T-cell (primary cell): ENCODE measurements at regions not wholly inside any gene's neighbourhood (a gene's known extent, or its start where the extent isn't known, plus 50 kb on each side); places are given as distances from the start of the nearest gene placed in this dataset.

Experiments
- ATAC-seq, 4 experiments: fragments of 200-7000 bp in 3 of 4; fragments of 150-1000 bp in 1 of 4; cut with Tn5 transposase; replicated peaks in 1 of 4; 1 replicate in 3 of 4; 2 replicates in 1 of 4; pipeline ENCODE4 v1.10.0; 2021; ENCODE audit warnings: moderate library complexity in 3 of 4, mild to moderate bottlenecking in 2 of 4, moderate number of reproducible peaks in 1 of 4
- CTCF ChIA-PET, 2 donors: fragments of 300-600 bp; sonication (Branson Sonifier 250); formaldehyde crosslinking; loops; one replicate each; lab custom pipeline; 2022; ENCODE audit warnings: antibody characterized with exemption in 2 of 2; lab: Charles Lee
- POLR2A ChIA-PET, 2 donors: fragments of 300-600 bp; sonication (Branson Sonifier 250); formaldehyde crosslinking; loops; one replicate each; lab custom pipeline; 2022; ENCODE audit warnings: antibody characterized with exemption in 2 of 2; lab: Charles Lee
- DNase-seq, 35 experiments: peaks; one replicate each; pipeline versions ENCODE4 v3.0.0 to v3.0.0-alpha.2; 2013 to 2023
- H3K27ac ChIP-seq: one replicate; pipeline ENCODE4 v1.5.1; 2013; ENCODE audit warnings: low read length
- H3K27me3 ChIP-seq, 2 experiments: replicated peaks in 1 of 2; 1 replicate in 1 of 2; 2 replicates in 1 of 2; pipeline versions ENCODE4 v1.6.1 to v1.7.0; 2013; ENCODE audit warnings: low read length in 1 of 2, mixed read lengths in 1 of 2; ENCODE audit not compliant: control insufficient read depth in 2 of 2, insufficient read depth in 2 of 2; ENCODE audit errors: extremely low read depth in 1 of 2
- H3K36me3 ChIP-seq, 2 donors: 1 replicate in 1 of 2; 2 replicates in 1 of 2; pipeline versions ENCODE4 v1.6.1 to v1.7.0; 2013; ENCODE audit warnings: low read length in 1 of 2; ENCODE audit not compliant: control insufficient read depth in 2 of 2, insufficient read depth in 1 of 2; ENCODE audit errors: extremely low read depth in 1 of 2
- H3K4me1 ChIP-seq, 2 experiments: 1 replicate in 1 of 2; 2 replicates in 1 of 2; pipeline versions ENCODE4 v1.6.1 to v1.7.0; 2013; ENCODE audit warnings: low read length in 2 of 2, mixed read lengths in 1 of 2; ENCODE audit not compliant: insufficient read depth in 2 of 2, control insufficient read depth in 1 of 2; ENCODE audit errors: extremely low read depth in 1 of 2
- H3K4me3 ChIP-seq, 2 donors: 1 replicate in 1 of 2; 2 replicates in 1 of 2; pipeline versions ENCODE4 v1.5.1 to v1.7.0; 2013; ENCODE audit warnings: mild to moderate bottlenecking in 2 of 2, low read length in 1 of 2, moderate library complexity in 1 of 2; ENCODE audit not compliant: control insufficient read depth in 1 of 2; ENCODE audit errors: extremely low read depth in 1 of 2
- H3K9me3 ChIP-seq: 2 replicates; pipeline ENCODE4 v1.7.0; 2013
- H3K27ac Mint-ChIP-seq, 2 donors: one replicate each; pipeline ENCODE4 v1.8.0; 2020 to 2021; ENCODE audit warnings: mild to moderate bottlenecking in 2 of 2, mixed read lengths in 2 of 2
- H3K27me3 Mint-ChIP-seq, 2 donors: one replicate each; pipeline ENCODE4 v1.8.0; 2021 to 2022; ENCODE audit warnings: mixed read lengths in 2 of 2
- H3K36me3 Mint-ChIP-seq: one replicate; pipeline ENCODE4 v1.8.0; 2021; ENCODE audit warnings: mixed read lengths
- H3K4me1 Mint-ChIP-seq, 3 donors: one replicate each; pipeline ENCODE4 v1.8.0; 2020 to 2022; ENCODE audit warnings: mixed read lengths in 3 of 3, mild to moderate bottlenecking in 1 of 3
- H3K4me3 Mint-ChIP-seq, 3 donors: one replicate each; pipeline ENCODE4 v1.8.0; 2020 to 2022; ENCODE audit warnings: mild to moderate bottlenecking in 3 of 3, mixed read lengths in 3 of 3, moderate library complexity in 3 of 3
- H3K9me3 Mint-ChIP-seq, 3 donors: one replicate each; pipeline ENCODE4 v1.8.0; 2020 to 2022; ENCODE audit warnings: mixed read lengths in 3 of 3
- WGBS: methylation state at CpG from one replicate; pipeline ENCODE4 v1.1.5; 2013; ENCODE audit warnings: missing lambda C conversion rate; ENCODE audit not compliant: insufficient coverage; 5-methylcytosine and 5-hydroxymethylcytosine counted together

DNA sequence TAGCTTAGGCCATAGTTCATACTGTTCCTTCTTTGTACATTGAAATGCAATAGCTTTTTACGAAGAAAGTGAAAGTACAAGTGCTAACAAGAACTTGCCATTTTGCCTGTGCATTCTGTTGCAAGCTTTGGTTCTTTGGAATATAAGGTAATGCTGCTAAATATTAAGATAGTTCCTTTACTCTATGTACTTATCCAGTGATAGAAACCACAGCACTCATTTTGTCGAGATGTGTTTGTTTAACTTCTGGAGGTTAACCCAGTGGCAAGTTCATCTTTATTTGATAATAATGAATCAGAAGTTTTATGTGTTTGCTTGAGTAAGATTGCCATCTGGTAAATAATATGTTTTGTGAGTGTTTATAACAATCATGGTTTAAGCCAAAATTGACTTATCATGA is 373.1 kb upstream of the FANCL start:
- no peaks in the 10 kb centered on the region for H3K36me3 ChIP-seq
- no peak overlapping the region for H3K4me3 ChIP-seq
- DNase-seq (no peak), ATAC-seq (no peak)
- ChIA-PET POLR2A (interaction anchor here in 1 of 2 donors (0.7 kb wide), 1 partner anchor 573 kb away, joined by 3 read pairs; no protein-coding TSS in a partner anchor), CTCF (interaction anchor here in 1 of 2 donors (0.5 kb wide), 2 partner anchors 10 to 538 kb away, joined by 3 to 5 read pairs; no protein-coding TSS in a partner anchor)
- WGBS: no CpG with 5 or more reads among the region's 2 CpGs
- no peaks in the 10 kb centered on the region for H3K4me1 ChIP-seq
- no peak overlapping the region for H3K27ac ChIP-seq
- H3K27me3 ChIP-seq: no peaks in the 10 kb centered on the region
- no peak overlapping the region for H3K27ac Mint-ChIP-seq
- H3K27me3 Mint-ChIP-seq: no peaks in the 10 kb centered on the region
- no peaks in the 10 kb centered on the region for H3K9me3 Mint-ChIP-seq
- no peaks in the 10 kb centered on the region for H3K9me3 ChIP-seq
- peaks cover 0 to 5% (median 0%) of the 10 kb centered on the region in 3 donors for H3K4me1 Mint-ChIP-seq
- H3K4me3 Mint-ChIP-seq: no peak overlapping the region
- H3K36me3 Mint-ChIP-seq: no peaks in the 10 kb centered on the region

DNA sequence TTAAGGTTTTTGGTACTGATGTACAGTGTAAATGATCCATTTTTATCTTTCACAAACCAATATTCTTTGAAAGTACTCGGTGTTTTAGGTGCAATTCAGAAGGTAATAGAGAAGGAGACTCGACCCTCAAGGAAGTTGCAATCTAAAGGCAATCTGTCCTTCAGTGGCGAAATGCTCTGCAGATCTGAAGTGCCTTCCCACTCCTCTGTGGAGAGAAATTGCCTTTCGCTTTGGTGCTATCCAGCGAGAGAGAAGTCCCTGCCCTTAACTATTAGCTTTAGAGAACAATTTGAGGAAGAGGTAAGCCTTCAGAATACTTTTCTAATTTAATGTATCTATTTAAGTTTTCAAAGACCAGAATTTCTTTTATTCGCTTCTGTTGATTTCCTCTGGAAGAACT is 371.8 kb upstream of the FANCL start:
- H3K4me3 ChIP-seq: no peak overlapping the region
- no peaks in the 10 kb centered on the region for H3K27me3 ChIP-seq
- H3K27ac Mint-ChIP-seq: no peak overlapping the region
- CTCF ChIA-PET: no interaction called here
- H3K4me1 ChIP-seq: no peaks in the 10 kb centered on the region
- DNase-seq (no peak), ATAC-seq (no peak)
- WGBS: no CpG with 5 or more reads among the region's 6 CpGs
- no peaks in the 10 kb centered on the region for H3K36me3 Mint-ChIP-seq
- POLR2A ChIA-PET: interaction anchor here in 1 of 2 donors (0.7 kb wide), 1 partner anchor 189 kb away, joined by 7 read pairs; no protein-coding TSS in a partner anchor
- no peaks in the 10 kb centered on the region for H3K36me3 ChIP-seq
- H3K4me1 Mint-ChIP-seq: peaks cover 0 to 5% (median 0%) of the 10 kb centered on the region in 3 donors
- H3K9me3 ChIP-seq: no peaks in the 10 kb centered on the region
- H3K9me3 Mint-ChIP-seq: no peaks in the 10 kb centered on the region
- no peaks in the 10 kb centered on the region for H3K27me3 Mint-ChIP-seq
- H3K4me3 Mint-ChIP-seq: no peak overlapping the region
- no peak overlapping the region for H3K27ac ChIP-seq

GRCh38 chr2:58609326-58609725 is 368.2 kb upstream of the FANCL start:
- WGBS: no CpG with 5 or more reads among the region's 1 CpG
- CTCF ChIA-PET: no interaction called here

GRCh38 chr2:58608146-58608545 is 367.0 kb upstream of the FANCL start:
- ATAC-seq: no peak
- Mint-ChIP-seq H3K4me1 (no peaks in the 10 kb centered on the region), H3K9me3 (no peaks in the 10 kb centered on the region), H3K36me3 (no peaks in the 10 kb centered on the region), H3K4me3 (no peak overlapping the region), H3K27ac (no peak overlapping the region), H3K27me3 (no peaks in the 10 kb centered on the region)
- Histone ChIP-seq H3K27ac (no peak overlapping the region), H3K9me3 (no peaks in the 10 kb centered on the region), H3K36me3 (no peaks in the 10 kb centered on the region), H3K27me3 (no peaks in the 10 kb centered on the region), H3K4me1 (no peaks in the 10 kb centered on the region), H3K4me3 (no peak overlapping the region)
- DNase-seq: no peak
- ChIA-PET POLR2A (no interaction called here), CTCF (no interaction called here)
- WGBS: no CpG with 5 or more reads among the region's 1 CpG

More at GRCh38 chr2:58609326-58609725, 368.2 kb upstream of the FANCL start:
- H3K36me3 ChIP-seq: no peaks in the 10 kb centered on the region
- no peaks in the 10 kb centered on the region for H3K4me1 ChIP-seq
- POLR2A ChIA-PET: no interaction called here
- no peak overlapping the region for H3K27ac Mint-ChIP-seq
- H3K4me3 ChIP-seq: no peak overlapping the region
- no peak for DNase-seq
- no peaks in the 10 kb centered on the region for H3K27me3 ChIP-seq
- no peak for ATAC-seq
- no peaks in the 10 kb centered on the region for H3K27me3 Mint-ChIP-seq
- no peaks in the 10 kb centered on the region for H3K9me3 Mint-ChIP-seq
- no peaks in the 10 kb centered on the region for H3K36me3 Mint-ChIP-seq
- H3K9me3 ChIP-seq: no peaks in the 10 kb centered on the region
- no peak overlapping the region for H3K4me3 Mint-ChIP-seq
- peaks cover 0 to 2% (median 0%) of the 10 kb centered on the region in 3 donors for H3K4me1 Mint-ChIP-seq
- no peak overlapping the region for H3K27ac ChIP-seq

- H3K9me3 ChIP-seq: no peaks in the 10 kb centered on the region
- ChIA-PET POLR2A (no interaction called here), CTCF (no interaction called here)
- no peak overlapping the region for H3K4me3 ChIP-seq
- WGBS: 80% methylated on average over 1 of the region's 2 CpGs
- H3K27me3 Mint-ChIP-seq: no peaks in the 10 kb centered on the region
- no peak for DNase-seq
- ATAC-seq: no peak
- no peaks in the 10 kb centered on the region for H3K4me1 Mint-ChIP-seq
- H3K27ac Mint-ChIP-seq: no peak overlapping the region
- H3K27me3 ChIP-seq: no peaks in the 10 kb centered on the region
- H3K36me3 Mint-ChIP-seq: no peaks in the 10 kb centered on the region
- H3K27ac ChIP-seq: no peak overlapping the region
- H3K36me3 ChIP-seq: no peaks in the 10 kb centered on the region
- H3K4me1 ChIP-seq: no peaks in the 10 kb centered on the region
- no peak overlapping the region for H3K4me3 Mint-ChIP-seq
- no peaks in the 10 kb centered on the region for H3K9me3 Mint-ChIP-seq
These were observed 366.3 kb upstream of the FANCL start for GRCh38 chr2:58607448-58607847.

- H3K4me1 Mint-ChIP-seq: no peaks in the 10 kb centered on the region
- no peaks in the 10 kb centered on the region for H3K4me1 ChIP-seq
- DNase-seq: no peak
- H3K36me3 ChIP-seq: no peaks in the 10 kb centered on the region
- H3K27me3 ChIP-seq: no peaks in the 10 kb centered on the region
- H3K4me3 ChIP-seq: no peak overlapping the region
- H3K27ac ChIP-seq: no peak overlapping the region
- no peaks in the 10 kb centered on the region for H3K36me3 Mint-ChIP-seq
- H3K9me3 Mint-ChIP-seq: no peaks in the 10 kb centered on the region
- no peak overlapping the region for H3K4me3 Mint-ChIP-seq
- H3K27me3 Mint-ChIP-seq: no peaks in the 10 kb centered on the region
- CTCF ChIA-PET: no interaction called here
- no peak for ATAC-seq
- H3K9me3 ChIP-seq: no peaks in the 10 kb centered on the region
- POLR2A ChIA-PET: no interaction called here
- H3K27ac Mint-ChIP-seq: no peak overlapping the region
These were observed 365.7 kb upstream of the FANCL start for GRCh38 chr2:58606799-58607198.

DNA sequence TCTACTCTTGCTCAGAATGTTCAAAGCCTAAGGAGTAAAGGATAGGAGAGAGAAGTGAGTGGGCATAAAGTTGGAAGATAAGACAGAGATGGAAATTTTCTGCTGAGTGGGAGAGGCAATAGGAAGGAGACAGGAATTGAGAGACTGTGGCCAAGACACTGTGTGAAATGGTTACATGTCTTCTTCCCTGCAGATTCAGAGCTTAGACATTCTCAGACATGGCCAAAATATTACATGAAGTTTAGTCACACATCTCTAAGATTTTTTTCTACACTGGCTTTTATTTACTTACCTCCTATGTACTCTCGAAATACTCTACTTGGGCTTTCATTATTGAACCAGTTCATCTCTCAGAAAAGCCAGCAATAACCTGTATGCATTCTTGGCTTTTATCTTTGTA is 363.0 kb upstream of the FANCL start:
- ATAC-seq (no peak), DNase-seq (no peak)
- no peaks in the 10 kb centered on the region for H3K4me1 ChIP-seq
- no peaks in the 10 kb centered on the region for H3K36me3 ChIP-seq
- Mint-ChIP-seq H3K27ac (no peak overlapping the region), H3K4me3 (no peak overlapping the region), H3K4me1 (no peaks in the 10 kb centered on the region), H3K36me3 (no peaks in the 10 kb centered on the region), H3K27me3 (no peaks in the 10 kb centered on the region), H3K9me3 (no peaks in the 10 kb centered on the region)
- no peak overlapping the region for H3K27ac ChIP-seq
- CTCF ChIA-PET: interaction anchor here in 1 of 2 donors (0.7 kb wide), 1 partner anchor 10 kb away, joined by 3 read pairs; no protein-coding TSS in a partner anchor
- H3K27me3 ChIP-seq: no peaks in the 10 kb centered on the region
- 43% methylated on average over 1 of the region's 1 CpG for WGBS
- H3K4me3 ChIP-seq: no peak overlapping the region
- POLR2A ChIA-PET: no interaction called here
- H3K9me3 ChIP-seq: no peaks in the 10 kb centered on the region
